COLO668 (cell line): ENCODE measurements at regions not wholly inside any gene's neighbourhood (a gene's known extent, or its start where the extent isn't known, plus 50 kb on each side); places are given as distances from the start of the nearest gene placed in this dataset.

Source experiments
- DNase-seq: peaks from one replicate; lab custom pipeline; 2025; ENCODE audit not compliant: unreplicated experiment; lab: John Stamatoyannopoulos, UW

DNA sequence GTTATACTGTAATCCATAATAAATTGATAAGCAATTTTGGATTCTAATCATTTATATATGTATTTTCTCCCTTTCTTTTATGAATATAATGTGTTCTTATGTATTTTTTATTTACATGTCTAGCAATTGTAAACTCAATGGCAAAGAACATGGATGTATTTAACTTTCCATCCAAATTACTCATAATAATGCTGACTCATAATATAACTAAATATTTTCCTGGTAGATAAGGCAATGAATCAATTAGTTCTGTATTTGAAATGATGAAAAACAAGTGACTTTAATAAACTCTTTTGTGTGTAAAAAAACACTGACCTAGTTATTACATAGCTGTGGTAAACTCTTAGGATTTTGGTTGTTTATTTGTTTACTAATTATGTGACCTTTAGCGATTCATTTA is 211.2 kb downstream of the DTHD1 start:
- DNase-seq, result no peak

DNA sequence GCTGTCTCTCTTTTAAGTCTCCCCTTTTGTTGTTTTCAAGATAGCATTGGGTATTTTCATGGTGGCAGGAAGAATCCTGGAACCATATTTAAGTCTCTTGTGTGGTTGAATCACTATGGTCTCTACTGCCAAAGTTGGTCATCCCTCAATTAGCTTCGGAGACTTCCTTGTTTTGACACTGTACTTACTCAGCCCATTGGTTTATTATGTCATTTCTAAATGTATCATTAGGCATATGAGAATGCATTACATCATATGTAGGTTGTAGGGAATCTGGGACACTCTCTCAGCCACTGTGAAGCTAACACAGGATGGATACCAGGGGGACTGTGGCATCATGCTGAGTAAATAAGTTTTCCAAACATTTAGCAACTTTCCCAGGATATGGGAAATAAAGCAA is 211.8 kb downstream of the DTHD1 start:
- DNase-seq, result no peak

DNA sequence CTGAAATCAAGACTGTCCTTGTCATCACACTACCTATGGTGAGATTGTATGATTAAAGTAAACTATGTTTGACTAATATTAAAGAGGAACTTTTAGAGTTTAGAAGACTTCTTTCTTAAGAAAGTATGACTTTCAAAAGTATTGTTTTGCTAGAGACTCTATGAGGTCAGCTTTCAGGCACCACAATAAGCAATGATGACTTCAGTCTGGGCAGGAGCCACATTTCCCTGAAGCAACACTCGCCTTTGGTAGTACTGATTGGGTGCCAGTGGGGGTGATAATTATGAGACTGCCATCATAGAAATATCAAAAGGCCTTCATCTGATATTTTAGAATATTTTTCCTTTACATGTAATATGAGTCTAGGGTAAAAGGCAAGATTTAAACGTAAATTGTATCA is 212.6 kb downstream of the DTHD1 start:
- no peak for DNase-seq

DNA sequence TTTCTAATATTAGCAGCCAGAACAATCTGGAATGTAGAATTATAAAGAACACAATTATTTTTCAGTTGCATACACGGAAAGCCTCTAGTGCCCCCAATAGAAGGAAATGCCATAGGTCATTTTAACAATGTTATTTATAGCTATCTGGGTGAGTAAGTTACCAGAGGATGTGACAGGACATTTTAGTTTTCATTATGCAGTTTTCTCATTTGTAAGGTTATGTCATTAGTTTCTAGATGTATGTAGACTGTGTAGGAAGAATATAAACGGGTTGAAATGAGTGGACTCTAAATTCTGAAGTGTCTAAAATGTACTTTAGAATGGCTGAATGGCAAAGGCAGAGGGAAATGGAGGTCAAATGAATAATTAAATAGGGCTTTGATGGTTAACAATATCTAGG is 213.3 kb downstream of the DTHD1 start:
- no peak for DNase-seq

DNA sequence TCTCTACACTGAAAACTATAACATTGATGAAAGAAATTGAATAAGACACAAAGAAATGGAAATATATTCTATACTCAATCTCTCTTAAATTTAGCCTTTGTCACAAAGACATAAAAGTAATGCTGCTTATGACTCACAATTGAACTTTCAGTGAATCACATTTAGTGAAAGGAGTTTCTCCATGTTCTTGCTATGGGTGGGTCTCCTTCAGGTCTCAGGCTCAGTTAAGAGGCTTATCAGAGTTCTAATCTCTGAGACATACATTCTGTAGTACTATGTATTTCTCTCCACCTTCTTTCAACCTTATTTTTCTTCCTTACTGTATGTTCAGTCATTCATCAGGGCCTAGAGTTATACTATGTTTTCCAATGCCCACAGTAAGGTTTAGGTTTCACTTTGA is 220.9 kb downstream of the DTHD1 start:
- DNase-seq, result no peak

DNA sequence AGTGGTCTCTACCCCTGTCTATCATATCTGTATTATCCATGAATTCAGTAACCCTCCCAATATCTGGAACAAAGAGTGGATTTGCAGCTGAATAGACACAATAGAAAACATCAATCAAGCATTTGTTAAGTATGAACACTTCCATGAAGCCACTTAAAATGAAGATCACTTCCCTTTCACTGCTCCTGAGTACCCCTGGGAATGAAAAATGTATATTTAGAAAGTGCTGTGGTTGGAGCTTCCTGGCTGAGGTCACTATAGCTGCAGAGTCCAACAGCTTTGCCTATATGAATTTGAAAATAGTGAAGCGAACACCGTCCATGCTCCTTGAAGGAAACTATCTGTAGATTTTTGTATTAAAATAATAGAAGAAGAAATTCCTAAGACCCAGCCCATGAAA is 227.0 kb downstream of the DTHD1 start:
- no peak for DNase-seq

DNA sequence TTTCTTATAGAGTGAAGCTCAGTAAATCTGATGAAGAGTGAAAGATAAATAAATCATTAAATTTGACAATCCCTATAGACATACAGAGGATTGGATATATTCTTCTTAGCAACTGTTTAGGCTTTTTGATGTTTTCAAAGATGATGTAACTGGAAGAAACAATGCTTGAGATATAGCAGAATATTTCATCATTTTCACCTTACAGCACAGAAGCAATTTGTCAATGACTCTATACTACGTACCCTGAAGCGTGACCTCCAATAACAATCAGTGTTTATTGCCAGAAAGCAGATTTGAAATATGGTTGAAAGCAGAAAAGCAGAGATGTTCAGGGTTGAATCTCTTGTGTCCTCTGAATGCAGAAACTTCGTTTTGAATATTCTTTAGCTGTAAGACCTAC is 228.4 kb downstream of the DTHD1 start:
- DNase-seq, result no peak

DNA sequence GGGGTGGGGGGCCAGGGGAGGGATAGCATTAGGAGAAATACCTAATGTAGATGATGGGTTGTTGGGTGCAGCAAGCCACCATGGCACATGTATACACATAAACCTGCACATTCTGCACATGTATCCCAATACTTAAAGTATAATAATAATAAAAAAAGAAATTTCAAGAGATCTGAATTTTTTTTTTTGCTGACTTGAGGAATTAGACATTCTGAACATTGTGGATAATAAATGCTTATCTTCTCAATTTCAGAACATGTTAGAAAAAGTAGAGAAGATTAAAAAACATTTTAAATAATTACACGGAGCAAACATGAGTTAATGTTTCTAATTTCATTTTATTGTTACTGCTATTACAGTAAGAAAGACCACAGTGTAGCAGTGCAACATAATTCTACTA is 230.4 kb downstream of the DTHD1 start:
- no peak for DNase-seq

DNA sequence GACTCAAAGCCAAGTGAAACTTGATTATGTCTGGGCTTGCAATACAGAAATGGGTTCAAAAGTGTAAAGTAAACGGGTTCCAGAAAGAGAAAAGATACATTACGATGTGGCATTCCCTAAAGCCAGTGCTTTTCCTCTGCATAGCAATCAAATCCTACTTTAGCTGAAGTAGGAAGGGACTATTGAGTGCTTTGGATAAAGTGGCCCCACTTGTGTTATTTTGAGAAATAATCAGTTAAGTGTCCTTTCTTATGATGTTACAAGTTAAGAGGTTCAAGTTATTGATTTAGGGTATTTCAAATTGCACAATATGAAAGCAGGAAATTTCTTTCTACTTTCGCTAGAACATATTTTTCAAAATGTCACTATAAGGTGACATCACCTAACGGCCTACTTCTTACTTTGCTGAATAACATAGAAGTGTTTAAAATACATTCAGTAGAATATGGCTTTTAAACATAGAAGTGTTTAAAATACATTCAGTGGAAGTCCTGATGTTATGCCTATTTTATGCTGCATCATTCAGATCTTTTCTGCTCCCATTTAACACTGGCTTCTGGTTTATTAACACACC is 235.2 kb downstream of the DTHD1 start:
- no peak for DNase-seq

DNA sequence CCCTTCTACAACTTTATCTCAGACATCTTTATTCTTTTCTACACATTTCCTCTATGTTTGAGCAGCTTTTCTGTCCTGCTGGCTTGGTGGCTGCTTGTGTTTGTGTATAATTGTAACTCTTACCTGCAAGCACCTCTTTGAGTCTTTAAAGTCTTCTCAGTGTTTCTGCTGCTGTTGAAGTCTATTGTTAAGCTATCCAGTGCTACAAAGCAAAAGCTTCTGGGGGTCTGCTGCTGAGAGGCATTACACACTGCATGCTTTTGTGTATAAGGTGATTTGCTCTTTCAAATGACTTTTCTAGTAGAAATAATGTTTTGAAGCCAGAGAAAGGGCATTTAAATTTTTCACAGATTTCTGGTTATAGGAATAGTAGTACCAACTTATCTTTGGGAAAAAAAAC is 241.8 kb downstream of the DTHD1 start:
- no peak for DNase-seq

DNA sequence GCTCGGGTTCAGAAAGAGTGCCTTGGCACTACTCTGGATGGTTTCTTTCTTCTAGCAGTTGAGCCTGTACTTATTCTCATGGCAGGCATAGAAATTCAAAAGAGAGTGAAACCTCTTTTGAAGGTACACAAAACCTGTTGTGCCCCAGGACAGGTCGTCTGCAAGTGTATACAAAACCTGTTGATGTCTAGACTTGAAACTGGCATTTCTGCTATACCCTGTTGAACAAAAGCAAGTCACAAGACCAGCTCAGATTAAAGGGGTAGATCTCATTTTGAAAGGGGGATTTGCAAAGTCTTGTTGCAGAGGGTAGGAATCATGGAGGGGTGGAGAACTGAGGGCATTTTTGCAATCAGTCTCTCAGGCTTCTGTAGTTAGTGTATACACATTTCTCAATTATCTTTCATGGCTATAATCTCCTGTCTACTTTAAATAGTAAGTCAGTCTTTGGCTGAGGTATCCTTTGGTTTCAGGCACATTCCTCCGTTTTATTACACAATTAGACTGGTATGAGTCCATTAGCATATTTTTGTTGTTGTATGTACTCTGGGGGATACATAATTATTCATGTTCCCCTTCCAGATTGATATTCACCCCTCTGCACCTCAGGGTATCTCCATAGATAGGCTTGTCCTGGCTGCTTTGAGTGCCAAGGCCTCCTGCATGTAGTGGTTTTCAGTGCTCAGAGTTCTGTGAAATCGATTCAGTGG is 251.4 kb downstream of the DTHD1 start:
- no peak for DNase-seq

DNA sequence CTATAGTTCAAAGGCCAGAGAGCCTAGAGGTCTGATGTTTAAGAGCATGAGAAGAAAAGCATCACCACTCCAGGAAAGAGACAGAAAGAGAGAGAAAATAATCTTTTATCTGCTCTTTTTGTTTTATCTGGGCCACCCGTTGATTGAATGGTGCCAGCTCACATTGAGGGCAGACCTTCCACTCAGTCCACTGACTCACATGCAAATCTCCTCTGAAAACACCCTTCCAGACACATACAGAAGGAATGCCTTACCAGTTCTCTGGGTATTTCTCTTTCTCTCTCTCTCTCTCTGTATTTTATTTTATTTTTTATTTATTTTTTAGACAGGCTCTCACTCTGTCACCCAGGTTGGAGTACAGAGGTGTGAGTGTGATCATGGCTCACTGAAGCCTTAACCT is 252.5 kb downstream of the DTHD1 start:
- no peak for DNase-seq

DNA sequence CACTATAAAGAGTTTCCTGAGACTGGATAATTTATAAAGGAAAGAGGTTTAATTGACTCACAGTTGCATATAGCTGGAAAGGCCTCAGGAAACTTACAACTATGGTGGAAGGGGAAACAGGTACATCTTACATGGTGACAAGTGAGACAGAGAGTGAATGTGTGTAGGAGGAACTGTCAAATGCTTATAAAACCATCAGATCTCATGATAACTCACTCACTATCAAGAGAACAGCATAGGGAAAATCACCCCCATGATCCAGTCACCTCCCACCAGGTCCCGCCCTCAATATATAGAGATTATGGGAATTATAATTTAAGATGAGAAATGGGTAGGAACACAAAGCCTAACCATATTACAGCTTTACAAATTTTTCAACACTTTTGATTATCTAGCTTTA is 266.0 kb downstream of the DTHD1 start:
- no peak for DNase-seq

DNA sequence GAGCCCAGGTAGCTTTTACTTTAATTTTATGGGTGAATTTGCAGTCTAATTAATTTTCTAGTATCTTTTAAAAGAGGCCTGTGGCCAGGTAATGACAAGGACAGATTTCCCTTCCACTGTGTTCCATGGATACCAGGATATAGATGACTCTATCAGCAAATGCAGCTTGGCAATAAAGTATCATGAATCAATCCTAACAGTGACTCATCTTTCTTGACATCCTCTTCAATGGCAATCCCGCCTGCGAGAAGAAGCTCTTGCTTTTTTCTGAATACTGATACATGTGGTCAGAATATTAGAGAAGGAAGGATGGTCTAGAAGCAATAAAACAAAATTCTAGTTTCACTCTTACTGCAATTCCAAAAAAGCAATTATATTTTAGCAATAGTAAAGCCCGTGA is 267.8 kb downstream of the DTHD1 start:
- no peak for DNase-seq

DNA sequence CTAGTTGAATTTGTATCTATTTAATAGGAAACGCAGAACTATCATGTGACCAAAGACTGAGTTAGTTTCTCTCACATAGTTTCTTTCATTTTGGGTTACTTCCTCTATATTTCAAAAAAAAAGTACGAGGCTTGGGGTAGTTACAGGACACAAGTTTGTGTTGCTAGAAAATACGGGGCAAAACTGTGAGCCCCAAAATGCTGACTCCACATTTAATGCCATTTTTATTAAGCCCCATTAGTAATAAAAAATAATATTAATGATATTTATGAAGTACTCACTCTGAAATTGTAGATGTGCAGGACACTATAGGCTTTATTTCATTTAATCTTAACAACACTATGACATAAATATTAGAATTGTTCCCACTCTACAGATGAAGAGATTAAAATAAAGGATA is 268.6 kb downstream of the DTHD1 start:
- DNase-seq, result no peak

DNA sequence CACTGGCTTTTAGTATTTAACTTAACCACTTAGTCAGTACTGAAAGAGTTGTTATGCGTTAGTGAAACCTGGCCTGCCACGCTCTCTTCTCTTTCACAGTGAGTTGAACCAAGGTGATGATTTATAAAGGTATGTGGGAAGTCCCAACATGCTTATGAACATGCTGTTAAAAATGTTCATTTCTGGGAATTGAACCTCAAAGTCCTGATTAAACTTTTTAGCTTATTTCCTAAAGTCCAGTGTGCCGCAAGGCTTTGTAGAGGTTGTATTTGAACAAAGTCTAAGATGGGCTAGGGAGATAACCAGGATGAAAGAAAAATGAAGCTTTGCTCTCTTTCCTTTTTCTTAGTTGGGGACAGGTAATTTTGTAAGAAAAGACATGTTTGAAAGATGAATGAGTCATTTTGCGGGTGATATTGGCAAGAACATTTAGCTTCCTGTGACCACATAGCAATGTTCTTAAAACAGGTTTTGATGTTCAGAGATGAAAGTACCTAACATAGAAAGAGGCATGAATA is 270.3 kb downstream of the DTHD1 start:
- no peak for DNase-seq

DNA sequence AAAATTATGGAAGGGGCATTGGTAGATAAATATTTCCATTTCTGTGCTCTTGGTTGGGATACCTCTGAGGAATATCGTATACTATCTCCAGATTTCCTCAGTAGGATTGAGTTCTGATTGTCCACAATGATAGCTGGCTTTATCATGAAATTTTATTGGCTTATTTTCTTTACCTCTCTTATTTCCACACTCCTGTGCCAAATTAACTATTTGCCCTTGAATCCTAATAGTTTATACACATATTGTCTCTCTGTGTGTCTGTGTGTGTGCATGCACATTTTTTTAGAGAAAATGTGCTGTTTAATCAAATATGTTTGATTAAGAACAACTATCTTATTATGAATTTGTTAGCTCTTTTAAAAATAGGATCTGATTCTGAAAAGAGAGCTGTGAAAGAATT is 271.6 kb downstream of the DTHD1 start:
- DNase-seq, result no peak

DNA sequence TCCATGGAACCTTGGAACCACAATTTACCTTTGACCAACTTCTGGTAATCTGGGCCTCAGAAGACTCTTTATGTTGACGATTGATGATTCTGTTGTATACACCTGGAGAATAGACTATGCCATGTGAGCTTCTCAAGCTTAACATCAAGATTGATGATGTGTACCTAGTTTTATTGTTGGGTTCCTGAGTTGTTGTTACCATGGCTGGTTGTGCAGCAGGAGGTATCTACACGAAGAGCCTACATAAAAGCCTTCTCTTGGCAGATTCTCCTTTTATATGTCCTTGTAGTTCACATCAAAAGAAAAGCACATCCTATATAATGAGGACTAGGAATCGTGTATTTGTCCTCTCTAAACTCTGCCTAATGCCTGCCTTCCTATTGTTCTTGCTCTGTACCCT is 272.0 kb downstream of the DTHD1 start:
- DNase-seq, result no peak

DNA sequence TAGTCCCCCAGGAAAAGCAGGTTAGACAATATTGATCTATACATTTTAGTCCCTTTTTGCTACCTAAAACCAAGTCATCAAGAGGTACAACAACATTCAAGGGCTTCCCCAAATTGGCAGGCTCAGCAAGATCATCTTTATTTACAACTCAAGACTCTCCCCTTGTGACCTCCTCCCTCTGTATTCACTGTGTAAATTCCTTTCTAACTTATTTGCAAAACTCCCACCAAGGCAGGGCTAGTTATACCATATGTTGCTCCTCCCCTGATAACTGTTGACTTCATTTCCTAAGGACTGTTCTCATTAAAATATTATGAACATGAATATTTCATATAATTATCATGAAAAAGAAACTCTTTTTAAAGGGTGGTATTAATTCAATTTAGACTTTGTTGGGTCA is 275.6 kb downstream of the DTHD1 start:
- DNase-seq, result no peak

DNA sequence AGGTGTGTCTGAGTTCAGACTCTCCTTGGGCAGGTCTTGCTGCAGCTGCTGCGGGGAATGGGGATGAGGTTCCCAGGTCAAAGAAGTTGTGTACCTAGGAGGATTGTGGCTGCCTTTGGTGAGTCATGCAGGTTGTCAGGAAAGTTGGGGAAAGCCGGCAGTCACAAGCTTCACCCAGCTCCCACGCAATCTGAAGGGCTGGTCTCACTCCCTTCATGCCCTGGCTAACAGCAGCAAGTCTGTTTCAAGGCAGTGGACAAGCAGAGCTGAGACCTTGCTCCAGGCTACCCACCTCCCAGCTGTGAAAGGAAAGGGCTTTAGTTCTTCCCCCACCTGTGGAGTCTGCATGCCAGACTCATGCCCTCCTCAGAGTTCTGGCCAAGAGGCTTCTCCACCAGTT is 287.2 kb downstream of the DTHD1 start:
- no peak for DNase-seq

DNA sequence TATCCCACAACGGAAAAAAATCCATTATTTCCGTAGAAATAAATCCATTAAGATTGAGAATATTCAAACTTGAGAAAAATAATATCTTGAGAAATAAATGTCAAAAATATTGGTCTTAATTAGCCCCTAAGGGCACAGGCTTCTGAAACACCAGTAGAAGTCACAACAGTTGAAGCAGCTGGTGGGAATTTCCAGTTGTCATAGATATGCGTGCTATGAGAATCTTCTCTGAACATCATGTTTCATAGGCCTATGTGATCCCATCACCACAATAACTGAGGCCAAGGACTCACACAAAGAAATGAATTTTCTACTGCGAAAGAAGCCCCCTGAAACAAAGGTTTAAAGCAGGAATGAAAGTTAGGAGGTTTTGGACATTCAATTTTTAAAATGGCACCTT is 292.0 kb downstream of the DTHD1 start:
- DNase-seq, result no peak

DNA sequence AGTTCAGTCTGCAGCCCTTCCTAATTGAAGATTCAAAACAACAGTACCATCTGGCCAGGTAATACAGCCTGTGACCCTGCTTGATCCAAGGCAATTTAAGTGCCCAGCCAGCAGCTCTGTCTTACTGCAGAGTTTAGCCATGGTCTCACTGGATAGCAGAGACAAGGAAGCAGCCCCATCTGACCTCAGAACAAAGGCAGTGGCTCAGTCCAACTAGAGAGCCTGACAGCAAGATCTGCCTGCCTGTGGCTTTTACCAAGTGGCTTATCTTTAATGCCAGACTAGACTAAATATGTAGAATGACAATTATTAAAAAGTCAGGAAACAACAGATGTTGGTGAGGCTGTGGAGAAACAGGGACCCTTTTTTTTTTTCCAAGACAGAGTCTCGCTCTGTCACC is 293.4 kb downstream of the DTHD1 start:
- DNase-seq, result no peak

DNA sequence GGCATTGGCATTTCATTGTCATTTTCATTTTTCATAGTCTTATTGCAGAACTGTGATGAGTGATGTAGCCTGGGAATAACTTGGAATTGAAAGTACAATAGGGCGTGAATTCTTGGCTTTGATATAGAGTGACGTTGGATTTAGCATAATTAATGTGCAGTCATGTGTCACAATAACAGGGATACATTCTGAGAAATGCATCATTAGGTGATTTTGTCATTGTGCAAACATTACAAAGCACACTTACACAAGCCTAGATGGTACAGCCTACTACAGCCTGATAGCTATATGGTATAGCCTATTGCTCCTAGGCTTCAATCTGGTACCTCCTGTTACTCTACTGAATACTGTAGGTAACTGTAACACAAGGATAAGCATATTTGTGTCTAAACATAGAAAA is 300.8 kb downstream of the DTHD1 start:
- no peak for DNase-seq
